ENCODE measurements at regions not wholly inside any gene's neighbourhood (a gene's known extent, or its start where the extent isn't known, plus 50 kb on each side); places are given as distances from the start of the nearest gene placed in this dataset.

GRCh38 chr12:87783467-87783866 lies 245.7 kb downstream of the C12orf50 start:
- CTCF ChIA-PET: no interaction called here
- peaks cover 0 to 5% of the 10 kb centered on the region in 2 experiments for H3K9me3 ChIP-seq (ENCODE audit: control insufficient read depth in 1 of 2, insufficient read depth in 1 of 2, low read length in 2 of 2)
- no peaks in the 10 kb centered on the region for H3K4me1 ChIP-seq (ENCODE audit: insufficient read depth, low read length)
- Mint-ChIP-seq H3K36me3 (ENCODE audit: low read depth) (no peaks in the 10 kb centered on the region), H3K27me3 (no peaks in the 10 kb centered on the region), H3K9me3 (no peaks in the 10 kb centered on the region), H3K4me3 (no peak overlapping the region), H3K4me1 (ENCODE audit: low read depth) (no peaks in the 10 kb centered on the region), H3K27ac (no peak overlapping the region)
- intact Hi-C loops (cut with DNase I, micrococcal nuclease): no loop called here
- no peaks in the 10 kb centered on the region for H3K36me3 ChIP-seq (ENCODE audit: insufficient read depth, low read length)
- TF ChIP-seq CTCF (IDR thresholded peaks at IDR 0.05): no peak
- no peak for DNase-seq
- POLR2A ChIA-PET: no interaction called here
- no peak overlapping the region for H3K27ac ChIP-seq (ENCODE audit: low read depth in 1 of 2, low read length in 2 of 2)
- H3K27me3 ChIP-seq (ENCODE audit: control insufficient read depth in 1 of 2, insufficient read depth in 2 of 2, low read length in 2 of 2): no peaks in the 10 kb centered on the region
- no peak for ATAC-seq (ENCODE audit: poor library complexity)
- no peak overlapping the region for H3K4me3 ChIP-seq (ENCODE audit: low read length)

GRCh38 chr12:87782838-87783237 lies 246.4 kb downstream of the C12orf50 start:
- no peak for TF ChIP-seq CTCF (IDR thresholded peaks at IDR 0.05)
- ChIA-PET CTCF (no interaction called here), POLR2A (no interaction called here)
- Histone ChIP-seq H3K27ac (ENCODE audit: low read depth in 1 of 2, low read length in 2 of 2) (no peak overlapping the region), H3K4me1 (ENCODE audit: insufficient read depth, low read length) (no peaks in the 10 kb centered on the region), H3K4me3 (ENCODE audit: low read length) (no peak overlapping the region), H3K36me3 (ENCODE audit: insufficient read depth, low read length) (no peaks in the 10 kb centered on the region), H3K9me3 (ENCODE audit: control insufficient read depth in 1 of 2, insufficient read depth in 1 of 2, low read length in 2 of 2) (peaks cover 0 to 5% of the 10 kb centered on the region in 2 experiments), H3K27me3 (ENCODE audit: control insufficient read depth in 1 of 2, insufficient read depth in 2 of 2, low read length in 2 of 2) (no peaks in the 10 kb centered on the region)
- H3K4me1 Mint-ChIP-seq (ENCODE audit: low read depth): no peaks in the 10 kb centered on the region
- no peak overlapping the region for H3K4me3 Mint-ChIP-seq
- no peak overlapping the region for H3K27ac Mint-ChIP-seq
- DNase-seq (no peak), ATAC-seq (ENCODE audit: poor library complexity) (no peak)
- H3K36me3 Mint-ChIP-seq (ENCODE audit: low read depth): no peaks in the 10 kb centered on the region
- intact Hi-C loops (cut with DNase I, micrococcal nuclease): no loop called here
- H3K27me3 Mint-ChIP-seq: no peaks in the 10 kb centered on the region
- no peaks in the 10 kb centered on the region for H3K9me3 Mint-ChIP-seq

GRCh38 chr12:87779858-87780498 lies 249.2 kb downstream of the C12orf50 start:
- TF ChIP-seq CTCF (IDR thresholded peaks at IDR 0.05): no peak
- Mint-ChIP-seq H3K27ac (no peak overlapping the region), H3K36me3 (ENCODE audit: low read depth) (no peaks in the 10 kb centered on the region), H3K27me3 (no peaks in the 10 kb centered on the region), H3K4me1 (ENCODE audit: low read depth) (no peaks in the 10 kb centered on the region), H3K9me3 (no peaks in the 10 kb centered on the region), H3K4me3 (no peak overlapping the region)
- Histone ChIP-seq H3K9me3 (ENCODE audit: control insufficient read depth in 1 of 2, insufficient read depth in 1 of 2, low read length in 2 of 2) (peaks cover 0 to 5% of the 10 kb centered on the region in 2 experiments), H3K36me3 (ENCODE audit: insufficient read depth, low read length) (no peaks in the 10 kb centered on the region), H3K27ac (ENCODE audit: low read depth in 1 of 2, low read length in 2 of 2) (no peak overlapping the region), H3K27me3 (ENCODE audit: control insufficient read depth in 1 of 2, insufficient read depth in 2 of 2, low read length in 2 of 2) (no peaks in the 10 kb centered on the region), H3K4me3 (ENCODE audit: low read length) (no peak overlapping the region), H3K4me1 (ENCODE audit: insufficient read depth, low read length) (no peaks in the 10 kb centered on the region)
- ATAC-seq (ENCODE audit: poor library complexity): no peak
- CTCF ChIA-PET: no interaction called here
- no peak for DNase-seq
- POLR2A ChIA-PET: no interaction called here
- intact Hi-C loops (cut with DNase I, micrococcal nuclease): no loop called here

Data from CD4-positive, alpha-beta T cell (primary cell).